22Rv1 (cell line): ENCODE measurements at regions not wholly inside any gene's neighbourhood (a gene's known extent, or its start where the extent isn't known, plus 50 kb on each side); places are given as distances from the start of the nearest gene placed in this dataset.

Source experiments
- H3K27ac ChIP-seq: fragments of 450-650 bp; 2 replicates; pipeline ENCODE4 v1.5.1; 2017
- CTCF ChIP-seq: fragments of 450-650 bp; IDR thresholded peaks from 2 replicates; pipeline ENCODE4 v1.5.1; 2017; ENCODE audit warnings: mild to moderate bottlenecking
- ZFX ChIP-seq: fragments of 450-650 bp; IDR thresholded peaks from 2 replicates; pipeline ENCODE4 v1.6.1; 2017; ENCODE audit warnings: antibody characterized with exemption, borderline replicate concordance

GRCh38 chr10:111820471-111820870, 363.1 kb downstream of the GPAM start:
- H3K27ac ChIP-seq: no peak overlapping the region
- TF ChIP-seq ZFX (no peak), CTCF (no peak)

- TF ChIP-seq ZFX: no peak
- TF ChIP-seq CTCF: no peak
- no peak overlapping the region for H3K27ac ChIP-seq
Observed at GRCh38 chr10:111821871-111822270, 361.7 kb downstream of the GPAM start.

- TF ChIP-seq CTCF (no peak), ZFX (no peak)
- H3K27ac ChIP-seq: no peak overlapping the region
Observed at GRCh38 chr10:111822661-111823060, 360.9 kb downstream of the GPAM start.

GRCh38 chr10:111824128-111824527, 359.4 kb downstream of the GPAM start:
- H3K27ac ChIP-seq: no peak overlapping the region
- no peak for TF ChIP-seq CTCF
- no peak for TF ChIP-seq ZFX

GRCh38 chr10:111830359-111830758, 353.2 kb downstream of the GPAM start:
- TF ChIP-seq CTCF (no peak), ZFX (no peak)
- H3K27ac ChIP-seq: no peak overlapping the region

- TF ChIP-seq ZFX (no peak), CTCF (no peak)
- no peak overlapping the region for H3K27ac ChIP-seq
Observed at GRCh38 chr10:111831058-111831457, 352.5 kb downstream of the GPAM start.

- TF ChIP-seq ZFX (no peak), CTCF (no peak)
- no peak overlapping the region for H3K27ac ChIP-seq
Observed at GRCh38 chr10:111833251-111833650, 350.3 kb downstream of the GPAM start.
